ENCODE measurements at regions not wholly inside any gene's neighbourhood (a gene's known extent, or its start where the extent isn't known, plus 50 kb on each side); places are given as distances from the start of the nearest gene placed in this dataset.

- no peak for TF ChIP-seq CTCF (conservative IDR thresholded peaks at IDR 0.05; ENCODE audit: control insufficient read depth, insufficient read depth, low read depth, low read length)
- no peak for DNase-seq (ENCODE audit: low read depth)
- H3K4me3 ChIP-seq (ENCODE audit: control insufficient read depth, low read depth, low read length): no peak overlapping the region
These were observed 56.5 kb upstream of the SIRPA start for GRCh38 chr20:1838556-1839279.

- no peak for TF ChIP-seq CTCF (conservative IDR thresholded peaks at IDR 0.05; ENCODE audit: control insufficient read depth, insufficient read depth, low read depth, low read length)
- no peak overlapping the region for H3K4me3 ChIP-seq (ENCODE audit: control insufficient read depth, low read depth, low read length)
- DNase-seq (ENCODE audit: low read depth): no peak
These were observed 59.8 kb upstream of the SIRPA start for GRCh38 chr20:1835186-1836035.

GRCh38 chr20:1833728-1834726 lies 61.2 kb upstream of the SIRPA start:
- TF ChIP-seq CTCF (conservative IDR thresholded peaks at IDR 0.05; ENCODE audit: control insufficient read depth, insufficient read depth, low read depth, low read length): no peak
- H3K4me3 ChIP-seq (ENCODE audit: control insufficient read depth, low read depth, low read length): no peak overlapping the region
- DNase-seq (ENCODE audit: low read depth): no peak

- TF ChIP-seq CTCF (conservative IDR thresholded peaks at IDR 0.05; ENCODE audit: control insufficient read depth, insufficient read depth, low read depth, low read length): no peak
- no peak for DNase-seq (ENCODE audit: low read depth)
These were observed 62.0 kb upstream of the SIRPA start for GRCh38 chr20:1833216-1833615.

GRCh38 chr20:1832634-1833033 lies 62.6 kb upstream of the SIRPA start:
- H3K4me3 ChIP-seq (ENCODE audit: control insufficient read depth, low read depth, low read length): no peak overlapping the region
- TF ChIP-seq CTCF (conservative IDR thresholded peaks at IDR 0.05; ENCODE audit: control insufficient read depth, insufficient read depth, low read depth, low read length): no peak
- DNase-seq (ENCODE audit: low read depth): no peak

More at GRCh38 chr20:1833216-1833615, 62.0 kb upstream of the SIRPA start:
- no peak overlapping the region for H3K4me3 ChIP-seq (ENCODE audit: control insufficient read depth, low read depth, low read length)

GRCh38 chr20:1831606-1832005 lies 63.6 kb upstream of the SIRPA start:
- DNase-seq (ENCODE audit: low read depth): no peak
- no peak overlapping the region for H3K4me3 ChIP-seq (ENCODE audit: control insufficient read depth, low read depth, low read length)
- TF ChIP-seq CTCF (conservative IDR thresholded peaks at IDR 0.05; ENCODE audit: control insufficient read depth, insufficient read depth, low read depth, low read length): no peak

Data from fibroblast of mammary gland (primary cell).